Mesendoderm (in vitro differentiated cells): ENCODE measurements at regions not wholly inside any gene's neighbourhood (a gene's known extent, or its start where the extent isn't known, plus 50 kb on each side); places are given as distances from the start of the nearest gene placed in this dataset.

Source experiments
- DNase-seq: peaks from one replicate; pipeline ENCODE4 v3.0.0; 2013
- H2AK5ac ChIP-seq: 2 replicates; pipeline ENCODE4 v1.6.1; 2013; ENCODE audit warnings: low read length, inconsistent platforms
- H2BK120ac ChIP-seq: 2 replicates; pipeline ENCODE4 v1.6.1; 2013; ENCODE audit warnings: low read depth, mild to moderate bottlenecking, low read length, moderate library complexity, mixed read lengths
- H2BK15ac ChIP-seq: replicated peaks from 2 replicates; pipeline ENCODE4 v1.6.1; 2013; ENCODE audit warnings: low read depth, mild to moderate bottlenecking, moderate library complexity
- H2BK5ac ChIP-seq: 2 replicates; pipeline ENCODE4 v1.6.1; 2013; ENCODE audit warnings: low read length, inconsistent platforms
- H3K18ac ChIP-seq: 2 replicates; pipeline ENCODE4 v1.6.1; 2013; ENCODE audit warnings: mild to moderate bottlenecking, low read length, mixed read lengths
- H3K23ac ChIP-seq: one replicate; pipeline ENCODE4 v1.6.1; 2013; ENCODE audit warnings: low read length
- H3K27ac ChIP-seq: 2 replicates; pipeline ENCODE4 v1.5.1; 2013; ENCODE audit warnings: low read depth, mild to moderate bottlenecking, inconsistent platforms, low read length, moderate library complexity
- H3K27me3 ChIP-seq: 2 replicates; pipeline ENCODE4 v1.6.1; 2013; ENCODE audit warnings: low read length, control low read depth, mild to moderate bottlenecking, inconsistent platforms; ENCODE audit not compliant: insufficient read depth, poor library complexity
- H3K36me3 ChIP-seq: 2 replicates; pipeline ENCODE4 v1.6.1; 2013; ENCODE audit warnings: low read length, inconsistent platforms; ENCODE audit not compliant: control insufficient read depth, insufficient read depth
- H3K4ac ChIP-seq: one replicate; pipeline ENCODE4 v1.6.1; 2013; ENCODE audit warnings: low read depth, mild to moderate bottlenecking, low read length, moderate library complexity
- H3K4me1 ChIP-seq: 2 replicates; pipeline ENCODE4 v1.6.1; 2013; ENCODE audit warnings: low read depth, low read length, inconsistent platforms; ENCODE audit not compliant: control insufficient read depth
- H3K4me2 ChIP-seq: 2 replicates; pipeline ENCODE4 v1.6.1; 2013; ENCODE audit warnings: low read length
- H3K4me3 ChIP-seq: 2 replicates; pipeline ENCODE4 v1.5.1; 2013; ENCODE audit warnings: mild to moderate bottlenecking, low read length
- H3K56ac ChIP-seq: one replicate; pipeline ENCODE4 v1.6.1; 2013; ENCODE audit warnings: low read length
- H3K79me1 ChIP-seq: 2 replicates; pipeline ENCODE4 v1.6.1; 2013; ENCODE audit warnings: low read length, inconsistent platforms
- H3K79me2 ChIP-seq: 2 replicates; pipeline ENCODE4 v1.6.1; 2013; ENCODE audit warnings: mild to moderate bottlenecking, low read length; ENCODE audit not compliant: control insufficient read depth, insufficient read depth
- H3K9ac ChIP-seq: 2 replicates; pipeline ENCODE4 v1.6.1; 2013; ENCODE audit warnings: low read length, inconsistent platforms
- H4K5ac ChIP-seq: one replicate; pipeline ENCODE4 v1.6.1; 2013; ENCODE audit warnings: low read length
- H4K8ac ChIP-seq: one replicate; pipeline ENCODE4 v1.6.1; 2013; ENCODE audit warnings: low read depth, mild to moderate bottlenecking, control low read depth, low read length, moderate library complexity
- WGBS: extraction: QIAGEN DNeasy Blood & Tissue Kit; methylation state at CpG from one replicate; pipeline ENCODE4 v1.1.7; 2013; ENCODE audit warnings: low lambda C conversion rate, missing lambda C conversion rate; ENCODE audit not compliant: insufficient coverage; ENCODE audit errors: extremely low coverage; 5-methylcytosine and 5-hydroxymethylcytosine counted together

GRCh38 chr4:124565371-124565770 lies 147.2 kb downstream of the ANKRD50 start:
- no peak overlapping the region for H3K4me3 ChIP-seq
- no peak overlapping the region for H2BK5ac ChIP-seq
- no peak for DNase-seq
- H2BK120ac ChIP-seq = no peak overlapping the region
- H3K4me1 ChIP-seq = no peaks in the 10 kb centered on the region
- H3K27me3 ChIP-seq = no peaks in the 10 kb centered on the region
- H3K23ac ChIP-seq = no peak overlapping the region
- H2BK15ac ChIP-seq = no peak overlapping the region
- no peak overlapping the region for H3K56ac ChIP-seq
- no peak overlapping the region for H3K4me2 ChIP-seq
- H4K5ac ChIP-seq = no peak overlapping the region
- H3K36me3 ChIP-seq = no peaks in the 10 kb centered on the region
- H3K27ac ChIP-seq = no peak overlapping the region
- WGBS = no CpG with 5 or more reads among the region's 4 CpGs
- no peak overlapping the region for H3K18ac ChIP-seq
- H3K4ac ChIP-seq = no peak overlapping the region
- no peaks in the 10 kb centered on the region for H3K79me1 ChIP-seq
- no peaks in the 10 kb centered on the region for H3K79me2 ChIP-seq
- H3K9ac ChIP-seq = no peak overlapping the region
- H4K8ac ChIP-seq = no peak overlapping the region
- H2AK5ac ChIP-seq = no peak overlapping the region

GRCh38 chr4:124566030-124566429 lies 146.5 kb downstream of the ANKRD50 start:
- Histone ChIP-seq H3K23ac (no peak overlapping the region), H2BK5ac (no peak overlapping the region)
- no CpG with 5 or more reads among the region's 2 CpGs for WGBS

GRCh38 chr4:124573056-124573455 lies 139.5 kb downstream of the ANKRD50 start:
- H3K56ac ChIP-seq = no peak overlapping the region

More at GRCh38 chr4:124566030-124566429, 146.5 kb downstream of the ANKRD50 start:
- H3K9ac ChIP-seq = no peak overlapping the region
- H2AK5ac ChIP-seq = no peak overlapping the region
- DNase-seq = peak; percentile 57
- no peak overlapping the region for H2BK120ac ChIP-seq
- no peaks in the 10 kb centered on the region for H3K4me1 ChIP-seq
- no peak overlapping the region for H2BK15ac ChIP-seq
- H3K4ac ChIP-seq = no peak overlapping the region
- no peak overlapping the region for H3K27ac ChIP-seq
- H3K27me3 ChIP-seq = no peaks in the 10 kb centered on the region
- no peak overlapping the region for H3K4me2 ChIP-seq
- no peak overlapping the region for H3K56ac ChIP-seq
- no peak overlapping the region for H3K18ac ChIP-seq
- H3K79me2 ChIP-seq = no peaks in the 10 kb centered on the region
- H4K5ac ChIP-seq = no peak overlapping the region
- H4K8ac ChIP-seq = no peak overlapping the region
- no peak overlapping the region for H3K4me3 ChIP-seq
- H3K79me1 ChIP-seq = no peaks in the 10 kb centered on the region
- H3K36me3 ChIP-seq = no peaks in the 10 kb centered on the region

GRCh38 chr4:124579896-124580295 lies 132.6 kb downstream of the ANKRD50 start:
- no peak overlapping the region for H4K8ac ChIP-seq
- no peak overlapping the region for H2BK5ac ChIP-seq
- H3K56ac ChIP-seq = no peak overlapping the region
- DNase-seq = no peak
- no peak overlapping the region for H2BK15ac ChIP-seq
- H3K27ac ChIP-seq = no peak overlapping the region
- H2AK5ac ChIP-seq = no peak overlapping the region
- H2BK120ac ChIP-seq = no peak overlapping the region
- H3K9ac ChIP-seq = no peak overlapping the region
- H3K27me3 ChIP-seq = no peaks in the 10 kb centered on the region
- no peak overlapping the region for H3K18ac ChIP-seq
- H3K23ac ChIP-seq = no peak overlapping the region
- H3K4me1 ChIP-seq = no peaks in the 10 kb centered on the region
- no peak overlapping the region for H3K4ac ChIP-seq
- no peaks in the 10 kb centered on the region for H3K36me3 ChIP-seq
- no peaks in the 10 kb centered on the region for H3K79me2 ChIP-seq
- H3K79me1 ChIP-seq = no peaks in the 10 kb centered on the region
- no peak overlapping the region for H3K4me3 ChIP-seq
- H3K4me2 ChIP-seq = no peak overlapping the region
- no peak overlapping the region for H4K5ac ChIP-seq

More at GRCh38 chr4:124573056-124573455, 139.5 kb downstream of the ANKRD50 start:
- no peaks in the 10 kb centered on the region for H3K79me2 ChIP-seq
- no peak overlapping the region for H2BK15ac ChIP-seq
- H3K36me3 ChIP-seq = no peaks in the 10 kb centered on the region
- H3K79me1 ChIP-seq = no peaks in the 10 kb centered on the region
- no peak overlapping the region for H3K4me2 ChIP-seq
- H2BK5ac ChIP-seq = no peak overlapping the region
- H3K4me3 ChIP-seq = no peak overlapping the region
- H3K9ac ChIP-seq = no peak overlapping the region
- no peak overlapping the region for H3K4ac ChIP-seq
- no peak overlapping the region for H3K18ac ChIP-seq
- no peak overlapping the region for H2AK5ac ChIP-seq
- H4K8ac ChIP-seq = no peak overlapping the region
- no peaks in the 10 kb centered on the region for H3K4me1 ChIP-seq
- H2BK120ac ChIP-seq = no peak overlapping the region
- H3K27ac ChIP-seq = no peak overlapping the region
- no CpG with 5 or more reads among the region's 4 CpGs for WGBS
- H3K27me3 ChIP-seq = no peaks in the 10 kb centered on the region
- no peak overlapping the region for H4K5ac ChIP-seq
- no peak overlapping the region for H3K23ac ChIP-seq
- peak; percentile 10 for DNase-seq

GRCh38 chr4:124583797-124584196 lies 128.7 kb downstream of the ANKRD50 start:
- Histone ChIP-seq H3K18ac (no peak overlapping the region), H3K23ac (no peak overlapping the region), H3K4ac (no peak overlapping the region), H3K56ac (no peak overlapping the region), H3K9ac (no peak overlapping the region), H4K5ac (no peak overlapping the region), H3K27me3 (no peaks in the 10 kb centered on the region), H3K79me1 (no peaks in the 10 kb centered on the region), H4K8ac (no peak overlapping the region), H3K4me2 (no peak overlapping the region), H2BK120ac (no peak overlapping the region), H3K27ac (no peak overlapping the region), H3K36me3 (no peaks in the 10 kb centered on the region), H3K4me3 (no peak overlapping the region), H2BK5ac (no peak overlapping the region), H3K4me1 (no peaks in the 10 kb centered on the region), H2AK5ac (no peak overlapping the region), H3K79me2 (no peaks in the 10 kb centered on the region), H2BK15ac (no peak overlapping the region)
- WGBS = no CpG with 5 or more reads among the region's 1 CpG
- DNase-seq = no peak

GRCh38 chr4:124589786-124590185 lies 122.7 kb downstream of the ANKRD50 start:
- H3K27ac ChIP-seq = no peak overlapping the region
- H3K56ac ChIP-seq = no peak overlapping the region
- H3K27me3 ChIP-seq = no peaks in the 10 kb centered on the region
- no peak overlapping the region for H3K9ac ChIP-seq
- no peak overlapping the region for H2BK15ac ChIP-seq
- H3K18ac ChIP-seq = no peak overlapping the region
- H2BK120ac ChIP-seq = no peak overlapping the region
- no peak overlapping the region for H4K8ac ChIP-seq
- H3K4me3 ChIP-seq = no peak overlapping the region
- H3K36me3 ChIP-seq = no peaks in the 10 kb centered on the region
- no peak overlapping the region for H2AK5ac ChIP-seq
- H3K23ac ChIP-seq = no peak overlapping the region
- no peaks in the 10 kb centered on the region for H3K79me2 ChIP-seq
- WGBS = no CpG with 5 or more reads among the region's 1 CpG
- H4K5ac ChIP-seq = no peak overlapping the region
- DNase-seq = no peak
- no peak overlapping the region for H3K4ac ChIP-seq
- H3K4me1 ChIP-seq = no peaks in the 10 kb centered on the region
- H2BK5ac ChIP-seq = no peak overlapping the region
- H3K4me2 ChIP-seq = no peak overlapping the region
- no peaks in the 10 kb centered on the region for H3K79me1 ChIP-seq
